ENCODE measurements at regions not wholly inside any gene's neighbourhood (a gene's known extent, or its start where the extent isn't known, plus 50 kb on each side); places are given as distances from the start of the nearest gene placed in this dataset.

DNA sequence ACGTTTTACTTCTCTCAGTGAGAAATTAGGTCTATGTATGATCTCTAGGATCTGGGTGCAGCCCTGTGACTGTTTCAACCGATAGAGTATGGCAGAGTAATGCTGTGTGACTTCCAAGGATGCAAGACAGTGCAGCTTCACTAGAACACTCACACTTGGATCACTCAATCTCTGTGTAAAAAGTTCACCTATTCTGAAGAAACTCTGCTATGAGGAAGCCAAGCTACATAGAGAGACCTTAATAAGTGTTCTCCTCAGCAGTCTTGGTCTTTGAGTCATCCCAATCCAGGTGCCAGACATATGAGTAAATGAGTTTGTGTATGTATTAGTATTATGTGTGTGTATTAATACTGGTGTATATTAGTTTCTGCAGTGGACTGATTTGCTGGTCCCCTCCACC lies 335.0 kb downstream of the NR4A2 start:
- TF ChIP-seq, protein P1, sequence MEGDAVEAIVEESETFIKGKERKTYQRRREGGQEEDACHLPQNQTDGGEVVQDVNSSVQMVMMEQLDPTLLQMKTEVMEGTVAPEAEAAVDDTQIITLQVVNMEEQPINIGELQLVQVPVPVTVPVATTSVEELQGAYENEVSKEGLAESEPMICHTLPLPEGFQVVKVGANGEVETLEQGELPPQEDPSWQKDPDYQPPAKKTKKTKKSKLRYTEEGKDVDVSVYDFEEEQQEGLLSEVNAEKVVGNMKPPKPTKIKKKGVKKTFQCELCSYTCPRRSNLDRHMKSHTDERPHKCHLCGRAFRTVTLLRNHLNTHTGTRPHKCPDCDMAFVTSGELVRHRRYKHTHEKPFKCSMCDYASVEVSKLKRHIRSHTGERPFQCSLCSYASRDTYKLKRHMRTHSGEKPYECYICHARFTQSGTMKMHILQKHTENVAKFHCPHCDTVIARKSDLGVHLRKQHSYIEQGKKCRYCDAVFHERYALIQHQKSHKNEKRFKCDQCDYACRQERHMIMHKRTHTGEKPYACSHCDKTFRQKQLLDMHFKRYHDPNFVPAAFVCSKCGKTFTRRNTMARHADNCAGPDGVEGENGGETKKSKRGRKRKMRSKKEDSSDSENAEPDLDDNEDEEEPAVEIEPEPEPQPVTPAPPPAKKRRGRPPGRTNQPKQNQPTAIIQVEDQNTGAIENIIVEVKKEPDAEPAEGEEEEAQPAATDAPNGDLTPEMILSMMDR (IDR thresholded peaks at IDR 0.05; ENCODE audit: low read depth, low read length, poor library complexity, severe bottlenecking): no peak
- TF ChIP-seq EZH2phosphoT487 (IDR thresholded peaks at IDR 0.05; ENCODE audit: borderline replicate concordance, low read length): no peak

Measured in DOHH2 (cell line).